HT1080 (cell line): ENCODE measurements at regions not wholly inside any gene's neighbourhood (a gene's known extent, or its start where the extent isn't known, plus 50 kb on each side); places are given as distances from the start of the nearest gene placed in this dataset. TPM values are rescaled to one million over a fixed set of nuclear protein-coding genes. Genes with fewer than 3 reads are reported as not detected.

Source experiments
- DNase-seq: peaks from one replicate; pipeline ENCODE4 v3.0.0-alpha.2; 2015; ENCODE audit warnings: low read depth
- small RNA-seq: library from RNA; depleted of rRNA; stranded (forward); fragments of <200 nt; gene quantifications from one replicate; pipeline ENCODE3, GENCODE V24; 2014

GRCh38 chr7:21357151-21358097, 70.5 kb upstream of the SP4 start:
- no peak for DNase-seq

- DNase-seq = no peak
Observed at GRCh38 chr7:21358648-21359047, 69.2 kb upstream of the SP4 start.

- no peak for DNase-seq
Observed at GRCh38 chr7:21359163-21359562, 68.7 kb upstream of the SP4 start.

- no peak for DNase-seq
Observed at GRCh38 chr7:21361413-21362125, 66.3 kb upstream of the SP4 start.

GRCh38 chr7:21364801-21365271, 63.0 kb upstream of the SP4 start:
- DNase-seq = peak; percentile 31

- peak; percentile 65 for DNase-seq
Observed at GRCh38 chr7:21365866-21366624, 61.8 kb upstream of the SP4 start.

- no peak for DNase-seq
Observed at GRCh38 chr7:21367081-21367480, 60.8 kb upstream of the SP4 start.

- DNase-seq = no peak
Observed at GRCh38 chr7:21367537-21367936, 60.3 kb upstream of the SP4 start.

- DNase-seq = no peak
Observed at GRCh38 chr7:21368317-21368716, 59.6 kb upstream of the SP4 start.

- DNase-seq = no peak
Observed at GRCh38 chr7:21370283-21370982, 57.5 kb upstream of the SP4 start.

- DNase-seq = no peak
Observed at GRCh38 chr7:21371360-21371759, 56.5 kb upstream of the SP4 start.

- no peak for DNase-seq
Observed at GRCh38 chr7:21373031-21373430, 54.9 kb upstream of the SP4 start.

GRCh38 chr7:21374134-21374533, 53.7 kb upstream of the SP4 start:
- no peak for DNase-seq

- no peak for DNase-seq
Observed at GRCh38 chr7:21377545-21377944, 50.3 kb upstream of the SP4 start.

Small RNA genes in the stretch of these regions (small RNA-seq; reads per million reads assigned to genes)
- gene RN7SL542P = not detected
